ENCODE measurements at regions not wholly inside any gene's neighbourhood (a gene's known extent, or its start where the extent isn't known, plus 50 kb on each side); places are given as distances from the start of the nearest gene placed in this dataset.

GRCh38 chr20:21632031-21632734 is 73.3 kb upstream of the PAX1 start:
- TF ChIP-seq CTCF (IDR thresholded peaks at IDR 0.05) (no peak), POLR2A (IDR thresholded peaks at IDR 0.05) (no peak)
- Histone ChIP-seq H3K27me3 (no peaks in the 10 kb centered on the region), H3K4me1 (no peaks in the 10 kb centered on the region), H3K36me3 (no peaks in the 10 kb centered on the region), H3K27ac (no peak overlapping the region), H3K4me3 (replicated peaks in 1 of 3) (no peak overlapping the region), H3K9me3 (no peaks in the 10 kb centered on the region)
- WGBS, 2 donors, result 64 to 90% methylated on average over 5 to 7 of the region's 7 CpGs
- peak in 1 of 2 donors; percentile 29 for DNase-seq
- intact Hi-C loops (cut with DNase I), result no loop called here

- WGBS, 2 donors, result 79 to 92% methylated on average over 4 of the region's 4 CpGs
- no peak overlapping the region for H3K4me3 ChIP-seq (replicated peaks in 1 of 3)
These were observed 76.7 kb upstream of the PAX1 start for GRCh38 chr20:21628800-21629199.

GRCh38 chr20:21623781-21624094 is 81.7 kb upstream of the PAX1 start:
- no peaks in the 10 kb centered on the region for H3K9me3 ChIP-seq
- no peak for TF ChIP-seq CTCF (IDR thresholded peaks at IDR 0.05)
- TF ChIP-seq POLR2A (IDR thresholded peaks at IDR 0.05), result no peak
- H3K36me3 ChIP-seq, result no peaks in the 10 kb centered on the region
- intact Hi-C loops (cut with DNase I), result no loop called here
- no peak overlapping the region for H3K27ac ChIP-seq
- peaks cover 0 to 5% of the 10 kb centered on the region in 2 donors for H3K4me1 ChIP-seq
- H3K27me3 ChIP-seq, result no peaks in the 10 kb centered on the region
- H3K4me3 ChIP-seq (replicated peaks in 1 of 3), result no peak overlapping the region
- no peak for DNase-seq
- WGBS, 2 donors, result 93 to 94% methylated on average over 1 of the region's 1 CpG

More at GRCh38 chr20:21628800-21629199, 76.7 kb upstream of the PAX1 start:
- Histone ChIP-seq H3K36me3 (no peaks in the 10 kb centered on the region), H3K27me3 (no peaks in the 10 kb centered on the region), H3K4me1 (no peaks in the 10 kb centered on the region), H3K9me3 (no peaks in the 10 kb centered on the region), H3K27ac (no peak overlapping the region)
- intact Hi-C loops (cut with DNase I), result no loop called here
- no peak for DNase-seq
- TF ChIP-seq CTCF (IDR thresholded peaks at IDR 0.05), result no peak

- no peak overlapping the region for H3K4me3 ChIP-seq (replicated peaks in 1 of 3)
- no peaks in the 10 kb centered on the region for H3K27me3 ChIP-seq
- 61 to 74% methylated on average over 2 of the region's 2 CpGs for WGBS, 2 donors
- H3K4me1 ChIP-seq, result peaks cover 0 to 5% of the 10 kb centered on the region in 2 donors
- H3K36me3 ChIP-seq, result no peaks in the 10 kb centered on the region
- DNase-seq, result no peak
- H3K9me3 ChIP-seq, result no peaks in the 10 kb centered on the region
- no peak overlapping the region for H3K27ac ChIP-seq
- intact Hi-C loops (cut with DNase I), result no loop called here
- no peak for TF ChIP-seq POLR2A (IDR thresholded peaks at IDR 0.05)
- TF ChIP-seq CTCF (IDR thresholded peaks at IDR 0.05), result no peak
These were observed 82.2 kb upstream of the PAX1 start for GRCh38 chr20:21623074-21623780.

- no peak overlapping the region for H3K27ac ChIP-seq
- intact Hi-C loops (cut with DNase I), result no loop called here
- no peak overlapping the region for H3K4me3 ChIP-seq (replicated peaks in 1 of 3)
- peaks cover 0 to 5% of the 10 kb centered on the region in 2 donors for H3K4me1 ChIP-seq
- H3K36me3 ChIP-seq, result no peaks in the 10 kb centered on the region
- peak in 1 of 2 donors; percentile 21 for DNase-seq
- H3K27me3 ChIP-seq, result no peaks in the 10 kb centered on the region
- TF ChIP-seq POLR2A (IDR thresholded peaks at IDR 0.05) (no peak), CTCF (IDR thresholded peaks at IDR 0.05) (no peak)
- H3K9me3 ChIP-seq, result no peaks in the 10 kb centered on the region
- WGBS, 2 donors, result 52 to 58% methylated on average over 3 of the region's 3 CpGs
These were observed 83.2 kb upstream of the PAX1 start for GRCh38 chr20:21622097-21622857.
